OCI-LY1 (cell line): ENCODE measurements at regions not wholly inside any gene's neighbourhood (a gene's known extent, or its start where the extent isn't known, plus 50 kb on each side); places are given as distances from the start of the nearest gene placed in this dataset.

Experiments
- H2AFZ ChIP-seq: fragments of 200-600 bp; sonication (generic), shearing (Covaris generic); 2 replicates; pipeline ENCODE4 v1.6.0; 2014; ENCODE audit warnings: antibody characterized with exemption, mild to moderate bottlenecking, low read length
- H3F3A ChIP-seq: fragments of 200-600 bp; sonication (generic), shearing (Covaris generic); 2 replicates; pipeline ENCODE4 v1.6.0; 2014; ENCODE audit warnings: mild to moderate bottlenecking, antibody characterized with exemption, low read length, moderate library complexity; ENCODE audit not compliant: insufficient read depth
- H3K27ac ChIP-seq: fragments of 200-600 bp; sonication (generic); 2 replicates; pipeline ENCODE4 v1.5.1; 2014; ENCODE audit warnings: low read length, mixed run types, mild to moderate bottlenecking, low read depth; ENCODE audit not compliant: poor library complexity, severe bottlenecking
- H3K27me3 ChIP-seq: fragments of 200-600 bp; sonication (generic); 2 replicates; pipeline ENCODE4 v1.6.0; 2014; ENCODE audit warnings: antibody characterized with exemption, mild to moderate bottlenecking, low read length, moderate library complexity; ENCODE audit not compliant: insufficient read depth
- H3K36me3 ChIP-seq: fragments of 200-600 bp; sonication (generic); 2 replicates; pipeline ENCODE4 v1.6.1; 2014; ENCODE audit warnings: mild to moderate bottlenecking, antibody characterized with exemption, low read length, moderate library complexity, mixed read lengths; ENCODE audit not compliant: insufficient read depth
- H3K4me1 ChIP-seq: fragments of 200-600 bp; sonication (generic); 2 replicates; pipeline ENCODE4 v1.5.1; 2014; ENCODE audit warnings: mild to moderate bottlenecking, low read length, moderate library complexity; ENCODE audit not compliant: insufficient read depth, severe bottlenecking
- H3K4me2 ChIP-seq: fragments of 200-600 bp; sonication (generic), shearing (Covaris generic); 2 replicates; pipeline ENCODE4 v1.6.1; 2014; ENCODE audit warnings: low read length
- H3K4me3 ChIP-seq: fragments of 200-600 bp; sonication (generic); 2 replicates; pipeline ENCODE4 v1.5.1; 2014; ENCODE audit warnings: low read length, low read depth, mild to moderate bottlenecking, mixed read lengths; ENCODE audit not compliant: poor library complexity, severe bottlenecking
- H3K79me2 ChIP-seq: fragments of 200-600 bp; shearing (Covaris generic); 2 replicates; pipeline ENCODE4 v1.6.1; 2016; ENCODE audit warnings: mixed run types, low read length, mixed read lengths; ENCODE audit not compliant: insufficient read depth
- H3K9ac ChIP-seq: fragments of 200-600 bp; sonication (generic), shearing (Covaris generic); 2 replicates; pipeline ENCODE4 v1.6.1; 2014; ENCODE audit warnings: mild to moderate bottlenecking, low read length, mixed read lengths
- H3K9me2 ChIP-seq: fragments of 200-600 bp; sonication (generic), shearing (Covaris generic); 2 replicates; pipeline ENCODE4 v1.6.1; 2014; ENCODE audit warnings: low read depth, mild to moderate bottlenecking, low read length, mixed read lengths
- H3K9me3 ChIP-seq: fragments of 200-600 bp; shearing (Covaris generic); 2 replicates; pipeline ENCODE4 v1.6.1; 2014; ENCODE audit warnings: low read length, mixed read lengths
- H4K20me1 ChIP-seq: fragments of 200-600 bp; sonication (generic), shearing (Covaris generic); 2 replicates; pipeline ENCODE4 v1.6.0; 2016; ENCODE audit warnings: mild to moderate bottlenecking, low read length; ENCODE audit not compliant: insufficient read depth
- EZH2 ChIP-seq: fragments of 200-600 bp; sonication (generic), shearing (Covaris generic); IDR thresholded peaks from 2 replicates; pipeline ENCODE4 v1.8.0; 2017; ENCODE audit warnings: borderline replicate concordance, mixed run types, mild to moderate bottlenecking, antibody characterized with exemption, low read length, moderate library complexity, mixed read lengths
- TF ChIP-seq, protein P1 (sequence below): fragments of 200-600 bp; sonication (generic), shearing (Covaris generic); IDR thresholded peaks from 2 replicates; pipeline ENCODE4 v1.5.1; 2017; ENCODE audit warnings: mild to moderate bottlenecking, antibody characterized with exemption, low read length, moderate library complexity, mixed read lengths

DNA sequence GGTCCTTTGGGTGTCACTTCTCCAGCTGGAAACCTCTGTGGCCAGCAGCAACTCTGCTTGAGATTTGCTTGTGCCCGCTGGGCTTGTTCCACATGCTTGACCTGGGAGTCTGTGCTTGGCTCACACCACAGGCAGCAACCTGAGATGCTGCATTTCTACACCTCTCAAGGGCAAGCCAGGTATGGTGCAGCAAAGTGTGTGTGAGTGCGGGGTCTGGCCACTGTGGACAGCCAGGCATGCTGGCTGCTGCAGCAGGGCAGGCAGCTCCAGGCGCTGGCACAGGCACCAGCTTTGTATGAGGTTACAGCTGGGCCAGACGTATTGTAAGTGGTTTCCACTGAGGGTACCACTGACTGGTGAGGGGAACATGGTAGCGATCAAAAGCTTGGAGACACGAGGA is 242.0 kb downstream of the PTGER3 start:
- Histone ChIP-seq H4K20me1 (no peaks in the 10 kb centered on the region), H2AFZ (no peak overlapping the region), H3K9me2 (no peaks in the 10 kb centered on the region), H3K79me2 (no peaks in the 10 kb centered on the region), H3K27ac (no peak overlapping the region), H3K27me3 (no peaks in the 10 kb centered on the region), H3K4me1 (no peaks in the 10 kb centered on the region), H3K36me3 (no peaks in the 10 kb centered on the region), H3K4me2 (no peak overlapping the region), H3K9ac (no peak overlapping the region), H3F3A (no peaks in the 10 kb centered on the region), H3K9me3 (no peaks in the 10 kb centered on the region), H3K4me3 (no peak overlapping the region)
- TF ChIP-seq, protein P1, sequence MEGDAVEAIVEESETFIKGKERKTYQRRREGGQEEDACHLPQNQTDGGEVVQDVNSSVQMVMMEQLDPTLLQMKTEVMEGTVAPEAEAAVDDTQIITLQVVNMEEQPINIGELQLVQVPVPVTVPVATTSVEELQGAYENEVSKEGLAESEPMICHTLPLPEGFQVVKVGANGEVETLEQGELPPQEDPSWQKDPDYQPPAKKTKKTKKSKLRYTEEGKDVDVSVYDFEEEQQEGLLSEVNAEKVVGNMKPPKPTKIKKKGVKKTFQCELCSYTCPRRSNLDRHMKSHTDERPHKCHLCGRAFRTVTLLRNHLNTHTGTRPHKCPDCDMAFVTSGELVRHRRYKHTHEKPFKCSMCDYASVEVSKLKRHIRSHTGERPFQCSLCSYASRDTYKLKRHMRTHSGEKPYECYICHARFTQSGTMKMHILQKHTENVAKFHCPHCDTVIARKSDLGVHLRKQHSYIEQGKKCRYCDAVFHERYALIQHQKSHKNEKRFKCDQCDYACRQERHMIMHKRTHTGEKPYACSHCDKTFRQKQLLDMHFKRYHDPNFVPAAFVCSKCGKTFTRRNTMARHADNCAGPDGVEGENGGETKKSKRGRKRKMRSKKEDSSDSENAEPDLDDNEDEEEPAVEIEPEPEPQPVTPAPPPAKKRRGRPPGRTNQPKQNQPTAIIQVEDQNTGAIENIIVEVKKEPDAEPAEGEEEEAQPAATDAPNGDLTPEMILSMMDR, result no peak
- TF ChIP-seq EZH2, result no peak

GRCh38 chr1:70807088-70807664 is 240.4 kb downstream of the PTGER3 start:
- H3K27me3 ChIP-seq, result no peaks in the 10 kb centered on the region
- H3K9me2 ChIP-seq, result no peaks in the 10 kb centered on the region
- TF ChIP-seq EZH2, result no peak
- TF ChIP-seq, protein P1, result no peak
- H3K4me1 ChIP-seq, result no peaks in the 10 kb centered on the region
- no peaks in the 10 kb centered on the region for H4K20me1 ChIP-seq
- H3F3A ChIP-seq, result no peaks in the 10 kb centered on the region
- no peak overlapping the region for H3K9ac ChIP-seq
- no peak overlapping the region for H3K4me3 ChIP-seq
- no peaks in the 10 kb centered on the region for H3K79me2 ChIP-seq
- H3K4me2 ChIP-seq, result no peak overlapping the region
- H3K27ac ChIP-seq, result no peak overlapping the region
- H3K9me3 ChIP-seq, result no peaks in the 10 kb centered on the region
- no peak overlapping the region for H2AFZ ChIP-seq
- no peaks in the 10 kb centered on the region for H3K36me3 ChIP-seq

- Histone ChIP-seq H3K9me3 (no peaks in the 10 kb centered on the region), H3K4me3 (no peak overlapping the region), H3K9ac (no peak overlapping the region), H3K9me2 (no peaks in the 10 kb centered on the region), H2AFZ (no peak overlapping the region), H3K36me3 (no peaks in the 10 kb centered on the region), H3K79me2 (no peaks in the 10 kb centered on the region), H3K27ac (no peak overlapping the region), H3F3A (no peaks in the 10 kb centered on the region), H3K4me1 (no peaks in the 10 kb centered on the region), H4K20me1 (no peaks in the 10 kb centered on the region), H3K4me2 (no peak overlapping the region), H3K27me3 (no peaks in the 10 kb centered on the region)
- TF ChIP-seq EZH2, result no peak
- TF ChIP-seq, protein P1, result no peak
Measured at GRCh38 chr1:70809069-70809468, 238.5 kb downstream of the PTGER3 start.
